HFF-Myc (cell line): ENCODE measurements at regions not wholly inside any gene's neighbourhood (a gene's known extent, or its start where the extent isn't known, plus 50 kb on each side); places are given as distances from the start of the nearest gene placed in this dataset.
"Not testable (repeated sequence)": the region's sequence is repeated elsewhere in the genome, so short reads cannot be mapped to it uniquely, and the experiment has no call there.

Experiments
- DNase-seq: peaks from one replicate; pipeline ENCODE4 v3.0.0-alpha.2; 2011; ENCODE audit warnings: low read depth; ENCODE audit errors: extremely low read depth
- H3K4me3 ChIP-seq: replicated peaks from 2 replicates; pipeline ENCODE4 v1.5.1; 2011; ENCODE audit warnings: low read depth, mild to moderate bottlenecking, control low read depth, low read length
- TF ChIP-seq, protein P1 (sequence below): IDR thresholded peaks from 2 replicates; pipeline ENCODE4 v1.5.1; 2012; ENCODE audit warnings: mild to moderate bottlenecking, low read depth, low read length, control low read depth; ENCODE audit errors: missing control alignments

- no peak for DNase-seq
- no peak overlapping the region for H3K4me3 ChIP-seq
- TF ChIP-seq, protein P1, sequence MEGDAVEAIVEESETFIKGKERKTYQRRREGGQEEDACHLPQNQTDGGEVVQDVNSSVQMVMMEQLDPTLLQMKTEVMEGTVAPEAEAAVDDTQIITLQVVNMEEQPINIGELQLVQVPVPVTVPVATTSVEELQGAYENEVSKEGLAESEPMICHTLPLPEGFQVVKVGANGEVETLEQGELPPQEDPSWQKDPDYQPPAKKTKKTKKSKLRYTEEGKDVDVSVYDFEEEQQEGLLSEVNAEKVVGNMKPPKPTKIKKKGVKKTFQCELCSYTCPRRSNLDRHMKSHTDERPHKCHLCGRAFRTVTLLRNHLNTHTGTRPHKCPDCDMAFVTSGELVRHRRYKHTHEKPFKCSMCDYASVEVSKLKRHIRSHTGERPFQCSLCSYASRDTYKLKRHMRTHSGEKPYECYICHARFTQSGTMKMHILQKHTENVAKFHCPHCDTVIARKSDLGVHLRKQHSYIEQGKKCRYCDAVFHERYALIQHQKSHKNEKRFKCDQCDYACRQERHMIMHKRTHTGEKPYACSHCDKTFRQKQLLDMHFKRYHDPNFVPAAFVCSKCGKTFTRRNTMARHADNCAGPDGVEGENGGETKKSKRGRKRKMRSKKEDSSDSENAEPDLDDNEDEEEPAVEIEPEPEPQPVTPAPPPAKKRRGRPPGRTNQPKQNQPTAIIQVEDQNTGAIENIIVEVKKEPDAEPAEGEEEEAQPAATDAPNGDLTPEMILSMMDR: no peak
These were observed 180.8 kb downstream of the PRKX start for GRCh38 chrX:3532581-3533085.

- H3K4me3 ChIP-seq, DNase-seq: not testable (repeated sequence)
These were observed 182.0 kb downstream of the PRKX start for GRCh38 chrX:3531435-3531834.

DNA sequence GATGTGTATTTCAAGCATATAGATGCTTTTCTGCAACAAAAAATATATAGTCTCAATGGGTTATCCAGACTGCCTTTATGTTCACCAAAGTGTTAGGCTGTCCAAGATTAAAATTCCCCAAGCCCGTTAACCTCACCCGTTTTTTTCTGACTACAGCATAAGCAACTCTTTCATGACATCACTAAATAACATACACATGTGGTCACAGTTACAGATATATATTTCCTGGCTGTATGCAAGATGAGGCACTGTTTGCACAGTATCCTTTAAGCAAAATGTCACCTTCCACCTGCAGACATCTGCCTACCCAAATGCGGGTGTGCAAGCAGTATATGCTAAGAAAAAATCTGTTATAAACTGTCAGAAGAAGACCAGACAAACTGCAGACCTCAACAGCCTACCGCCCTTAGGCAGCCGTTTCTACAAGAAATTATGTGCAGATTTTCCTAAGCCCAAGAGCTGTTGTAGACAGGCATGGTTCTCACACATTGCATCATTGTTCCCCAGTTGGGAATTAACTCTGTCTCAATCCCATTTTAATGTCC lies 183.1 kb upstream of the MXRA5 start:
- TF ChIP-seq, protein P1: no peak
- no peak overlapping the region for H3K4me3 ChIP-seq
- DNase-seq: no peak

DNA sequence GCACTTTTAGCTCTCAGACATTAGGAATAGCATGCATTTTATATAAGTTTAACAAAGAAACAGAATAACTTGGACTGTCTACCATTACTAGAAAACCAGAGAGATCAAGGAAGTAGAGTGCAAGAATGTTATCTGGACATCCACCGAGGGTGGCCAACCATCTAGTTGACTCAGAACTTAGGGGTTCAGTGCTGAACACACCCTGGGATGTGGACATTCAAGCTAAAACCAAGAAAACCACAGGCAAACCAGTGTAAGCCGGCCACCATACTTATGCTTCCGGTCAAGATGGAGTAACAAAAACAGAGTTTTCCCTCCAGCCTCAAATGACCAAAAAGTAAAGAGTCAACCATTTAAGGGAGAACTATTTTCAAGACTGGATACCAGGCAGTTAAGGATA lies 181.4 kb upstream of the MXRA5 start:
- H3K4me3 ChIP-seq: no peak overlapping the region
- TF ChIP-seq, protein P1: no peak
- no peak for DNase-seq

DNA sequence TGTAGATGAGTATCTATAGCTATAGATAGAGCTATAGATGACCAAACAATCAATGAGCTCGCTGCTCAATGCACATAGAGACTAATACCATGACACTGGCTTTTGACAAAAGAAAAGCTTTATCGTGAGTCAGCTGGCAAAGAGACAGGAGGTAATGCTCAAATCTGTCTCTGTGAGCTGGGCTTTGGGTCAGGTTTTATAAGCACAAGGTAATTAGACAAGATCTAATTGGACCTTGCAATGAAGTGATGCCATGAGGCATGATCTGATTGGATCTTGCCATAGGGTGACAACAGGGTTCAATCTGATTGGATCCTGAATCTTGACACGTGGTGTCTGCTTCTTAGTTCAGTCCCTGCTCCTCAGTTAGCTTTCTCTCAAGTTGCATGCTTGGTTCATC lies 180.7 kb upstream of the MXRA5 start:
- DNase-seq: no peak
- no peak overlapping the region for H3K4me3 ChIP-seq
- TF ChIP-seq, protein P1: no peak

DNA sequence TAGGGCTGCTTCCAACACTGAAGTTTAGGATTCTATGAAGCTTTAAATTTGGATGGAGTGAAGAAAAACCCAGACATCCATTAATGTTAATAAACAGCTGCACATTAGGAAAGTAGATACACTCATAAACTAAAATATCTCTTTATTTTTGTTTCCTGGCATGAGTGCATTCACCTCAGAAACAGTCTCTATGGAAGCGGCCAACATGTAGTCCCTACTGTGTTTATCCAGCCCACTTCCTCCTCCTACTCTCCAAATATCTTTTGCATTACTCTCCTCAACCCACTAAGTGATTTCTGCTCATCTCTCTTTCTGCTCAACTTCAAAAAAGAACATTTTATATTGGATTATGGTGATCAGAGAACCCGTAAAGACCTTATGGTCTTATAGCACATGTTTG lies 180.3 kb upstream of the MXRA5 start:
- no peak for DNase-seq
- H3K4me3 ChIP-seq: no peak overlapping the region
- TF ChIP-seq, protein P1: no peak

GRCh38 chrX:3526071-3526470 lies 179.6 kb upstream of the MXRA5 start:
- TF ChIP-seq, protein P1: no peak
- H3K4me3 ChIP-seq: no peak overlapping the region
- no peak for DNase-seq
